A172 (cell line): ENCODE measurements at regions not wholly inside any gene's neighbourhood (a gene's known extent, or its start where the extent isn't known, plus 50 kb on each side); places are given as distances from the start of the nearest gene placed in this dataset.

Source experiments
- DNase-seq: peaks from one replicate; pipeline ENCODE4 v3.0.0-alpha.2; 2015; ENCODE audit warnings: low spot score

- DNase-seq: no peak
Observed at GRCh38 chr15:69816522-69816921, 281.2 kb downstream of the TLE3 start.

GRCh38 chr15:69818529-69818928, 279.2 kb downstream of the TLE3 start:
- no peak for DNase-seq

GRCh38 chr15:69819371-69819770, 278.3 kb downstream of the TLE3 start:
- no peak for DNase-seq

GRCh38 chr15:69820819-69821218, 276.9 kb downstream of the TLE3 start:
- DNase-seq: no peak

- DNase-seq: peak; percentile 48
Observed at GRCh38 chr15:69823223-69823907, 274.4 kb downstream of the TLE3 start.

GRCh38 chr15:69824075-69824876, 273.4 kb downstream of the TLE3 start:
- no peak for DNase-seq

GRCh38 chr15:69824877-69825406, 272.8 kb downstream of the TLE3 start:
- no peak for DNase-seq

- DNase-seq: no peak
Observed at GRCh38 chr15:69825941-69826818, 271.5 kb downstream of the TLE3 start.

- no peak for DNase-seq
Observed at GRCh38 chr15:69826819-69827175, 270.9 kb downstream of the TLE3 start.

GRCh38 chr15:69827751-69828150, 270.0 kb downstream of the TLE3 start:
- no peak for DNase-seq

- no peak for DNase-seq
Observed at GRCh38 chr15:69828181-69828828, 269.4 kb downstream of the TLE3 start.

- no peak for DNase-seq
Observed at GRCh38 chr15:69829974-69830373, 267.7 kb downstream of the TLE3 start.

GRCh38 chr15:69830430-69830829, 267.3 kb downstream of the TLE3 start:
- DNase-seq: no peak

GRCh38 chr15:69830876-69831275, 266.8 kb downstream of the TLE3 start:
- no peak for DNase-seq

GRCh38 chr15:69834267-69834666, 263.4 kb downstream of the TLE3 start:
- DNase-seq: no peak

- no peak for DNase-seq
Observed at GRCh38 chr15:69834761-69835160, 263.0 kb downstream of the TLE3 start.

- DNase-seq: no peak
Observed at GRCh38 chr15:69836048-69836447, 261.7 kb downstream of the TLE3 start.

GRCh38 chr15:69836526-69837230, 261.0 kb downstream of the TLE3 start:
- DNase-seq: no peak

- no peak for DNase-seq
Observed at GRCh38 chr15:69838338-69838737, 259.4 kb downstream of the TLE3 start.

- no peak for DNase-seq
Observed at GRCh38 chr15:69838994-69839393, 258.7 kb downstream of the TLE3 start.
